Myocyte (in vitro differentiated cells): ENCODE measurements at regions not wholly inside any gene's neighbourhood (a gene's known extent, or its start where the extent isn't known, plus 50 kb on each side); places are given as distances from the start of the nearest gene placed in this dataset.
A peak's percentile ranks its signal among the peaks of the same experiment; 100 is the strongest.

Source experiments
- DNase-seq: peaks from one replicate; pipeline ENCODE4 v3.0.0-alpha.2; 2012; ENCODE audit warnings: low read depth

- DNase-seq: no peak
Observed at GRCh38 chr2:207257251-207258250, 91.8 kb upstream of the KLF7 start.

DNA sequence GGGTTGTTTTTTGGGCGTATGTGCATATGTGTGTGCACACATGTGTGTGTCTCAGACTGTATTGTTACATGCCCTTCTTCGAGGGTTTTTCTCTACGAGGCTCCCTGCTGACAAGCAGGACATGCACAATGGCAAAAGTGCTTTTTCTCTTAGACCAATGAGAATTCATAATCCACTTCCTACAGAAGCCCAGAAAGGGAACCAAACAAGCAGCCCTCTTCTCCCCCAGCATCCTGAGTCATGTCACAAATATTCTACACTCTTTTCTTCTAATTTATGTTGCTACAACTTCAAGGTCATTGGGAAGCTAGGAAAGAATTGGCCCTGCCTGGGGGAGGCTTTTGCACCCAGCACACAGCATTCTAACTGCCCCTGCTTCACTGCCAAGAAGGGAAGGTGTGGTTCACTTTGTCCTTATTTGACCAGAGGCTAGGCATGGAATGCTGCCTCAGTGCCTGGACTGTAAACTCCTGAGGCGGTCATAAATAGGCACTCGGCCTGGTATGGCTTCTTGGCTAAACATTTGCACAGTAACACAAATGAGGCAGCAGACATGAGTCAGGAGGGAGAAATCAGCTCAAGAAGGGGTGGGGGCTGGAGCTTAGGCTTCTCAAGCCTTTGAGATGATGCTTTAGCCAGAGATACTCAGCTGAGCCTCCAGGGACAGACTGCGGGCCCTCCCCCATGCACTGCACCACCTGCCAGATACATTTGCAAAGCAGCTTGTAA, 92.7 kb upstream of the KLF7 start:
- DNase-seq: peak; percentile 91

GRCh38 chr2:207260021-207260420, 94.3 kb upstream of the KLF7 start:
- no peak for DNase-seq

DNA sequence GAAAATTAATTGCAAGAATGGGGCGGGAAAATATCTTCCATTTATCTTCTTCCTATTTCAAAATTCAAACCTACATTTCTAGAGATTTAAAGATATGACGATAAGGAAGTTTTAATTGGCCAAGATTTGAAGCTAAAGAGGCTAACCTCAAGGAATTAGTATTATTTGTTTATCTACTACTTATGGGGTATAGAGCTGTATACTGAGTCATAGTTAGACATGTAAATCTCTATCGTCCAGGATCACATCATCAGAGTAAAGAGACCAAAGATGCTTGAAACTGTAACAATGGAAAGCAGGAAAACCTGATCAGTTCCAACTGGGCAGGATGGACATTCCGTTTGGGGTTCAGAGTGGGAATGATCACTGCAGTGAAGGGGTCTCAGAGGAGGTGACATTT, 95.2 kb upstream of the KLF7 start:
- DNase-seq: no peak

DNA sequence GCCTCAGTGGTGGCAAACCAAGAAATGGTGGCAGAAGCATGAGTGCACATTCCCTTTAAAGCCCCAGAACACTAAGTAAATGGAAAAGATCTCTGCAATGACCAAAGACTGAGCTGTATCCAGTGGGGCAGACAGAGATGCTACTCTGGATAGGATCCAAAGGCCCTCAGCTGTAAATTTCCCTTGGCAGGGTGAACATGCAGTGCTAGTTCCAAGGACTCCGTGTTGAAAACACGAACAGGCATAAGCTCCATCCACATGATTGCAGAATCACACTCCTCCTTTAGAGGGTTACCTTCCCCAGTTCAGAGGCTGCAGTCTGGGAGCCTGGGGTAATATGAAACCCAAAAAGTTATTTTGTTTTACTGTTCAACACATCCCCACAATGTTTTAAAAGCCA, 98.6 kb upstream of the KLF7 start:
- DNase-seq: no peak

DNA sequence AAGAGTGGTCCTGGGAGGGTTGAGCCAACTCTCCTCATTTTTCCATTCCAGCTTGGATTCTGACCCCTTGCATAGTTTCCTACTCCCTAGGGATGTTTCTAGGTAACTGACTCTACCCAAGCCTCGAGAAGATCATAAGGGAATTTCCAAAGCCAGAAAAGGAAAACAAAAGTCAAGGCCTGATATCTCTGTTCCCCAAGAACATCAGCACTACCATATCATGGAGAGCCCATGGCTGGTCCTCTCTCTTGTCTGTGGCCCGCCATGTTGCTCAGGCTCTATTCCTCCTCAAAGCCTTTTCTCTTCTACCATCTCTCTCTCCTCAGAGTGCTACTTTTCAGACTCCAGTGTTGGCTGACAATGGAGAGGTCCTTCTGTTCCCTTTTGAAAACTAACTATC, 99.6 kb upstream of the KLF7 start:
- no peak for DNase-seq

DNA sequence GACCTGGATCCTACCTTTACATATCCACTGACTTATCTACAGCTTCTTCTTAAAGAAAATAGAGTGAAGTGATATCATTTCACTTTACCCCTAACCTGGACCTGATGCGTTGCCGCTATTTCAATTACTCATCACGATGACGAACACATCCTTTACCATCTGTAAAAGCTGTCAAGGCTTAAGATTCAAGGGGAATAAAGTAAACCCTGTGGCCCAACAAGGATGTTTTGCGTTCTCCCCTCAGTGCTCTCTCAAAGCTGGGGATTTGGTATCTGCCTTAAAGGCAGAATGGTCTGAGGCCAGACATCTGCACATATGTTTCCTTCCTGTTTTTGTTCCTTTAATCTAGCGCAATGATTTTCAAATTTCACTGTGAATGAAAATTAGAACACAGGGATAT, 100.1 kb upstream of the KLF7 start:
- no peak for DNase-seq

DNA sequence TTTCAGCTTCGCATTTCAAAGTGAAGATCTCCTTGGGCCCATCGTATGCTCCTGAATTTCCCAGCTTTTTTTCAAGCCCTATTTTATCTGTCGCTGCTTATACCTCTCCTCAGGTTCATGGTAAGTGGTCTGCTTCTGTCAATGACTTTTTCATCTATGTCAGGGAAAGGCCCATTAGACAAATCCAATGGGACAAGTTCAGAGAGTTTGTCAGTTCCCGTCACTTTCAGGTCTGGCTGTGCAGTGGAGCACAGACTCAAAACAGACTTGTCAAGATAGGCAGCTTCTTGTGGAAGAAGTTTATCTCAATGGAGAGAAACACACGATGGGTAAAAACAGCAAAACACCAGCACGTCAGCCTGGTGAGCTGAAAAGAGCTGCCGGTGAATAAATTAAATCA, 100.9 kb upstream of the KLF7 start:
- DNase-seq: no peak

GRCh38 chr2:207269038-207269437, 103.3 kb upstream of the KLF7 start:
- no peak for DNase-seq

GRCh38 chr2:207274530-207275189, 108.9 kb upstream of the KLF7 start:
- DNase-seq: no peak

DNA sequence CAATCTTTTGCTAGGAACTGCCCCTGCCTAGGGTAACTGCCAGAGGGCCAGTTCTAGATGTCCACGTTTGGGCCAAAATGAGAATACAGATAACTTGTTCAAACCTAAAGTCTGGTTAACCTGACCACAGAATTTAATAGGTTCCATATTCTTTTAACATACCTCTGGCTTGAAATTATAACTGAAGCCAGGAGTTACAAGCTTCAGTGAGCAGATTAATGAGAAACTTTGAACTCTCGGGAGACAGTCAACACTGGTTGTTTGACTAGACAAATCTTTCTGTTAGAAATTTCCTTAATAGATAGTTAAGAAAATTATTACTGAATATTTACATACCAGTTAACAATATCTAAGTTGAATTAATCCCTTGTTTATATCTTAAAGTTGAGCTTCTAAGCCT, 110.0 kb upstream of the KLF7 start:
- no peak for DNase-seq

- DNase-seq: no peak
Observed at GRCh38 chr2:207276248-207276647, 110.5 kb upstream of the KLF7 start.

GRCh38 chr2:207276858-207277257, 111.1 kb upstream of the KLF7 start:
- no peak for DNase-seq

DNA sequence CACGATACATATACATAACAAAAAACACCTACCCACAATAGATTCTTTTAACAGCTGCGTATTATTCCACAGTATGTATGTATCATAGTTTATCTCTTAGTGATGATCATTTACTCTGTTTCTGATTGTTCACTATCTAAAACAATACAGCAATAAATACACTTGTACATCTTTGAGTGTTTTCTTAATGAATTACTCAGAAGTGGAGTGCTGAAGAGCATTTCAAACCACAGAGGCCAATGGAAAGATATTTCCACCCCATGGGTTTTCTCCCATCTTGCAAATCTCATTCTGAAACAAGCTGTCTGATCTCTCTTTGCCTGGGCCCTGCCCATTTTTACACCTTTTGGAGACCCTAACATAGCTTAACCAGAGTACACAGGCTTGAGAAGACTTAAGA, 113.8 kb upstream of the KLF7 start:
- no peak for DNase-seq

DNA sequence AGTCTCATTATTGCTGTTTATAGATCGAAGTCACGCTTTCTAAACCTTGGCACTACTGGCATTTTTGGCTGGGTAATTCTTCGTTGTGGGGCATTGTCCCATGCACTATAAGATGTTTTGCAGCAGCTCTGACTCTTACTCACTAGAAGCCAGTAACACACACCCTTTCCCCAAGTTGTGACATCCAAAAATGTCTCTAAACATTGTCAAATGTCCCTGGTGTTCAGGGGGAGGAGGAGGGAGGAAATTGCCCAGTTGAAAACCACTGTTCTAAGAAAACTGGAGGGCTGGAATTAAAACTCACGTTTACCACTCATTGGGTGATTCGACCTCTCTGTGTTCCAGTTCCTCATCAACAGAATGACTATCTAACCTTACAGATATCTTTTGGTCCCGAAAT, 115.7 kb upstream of the KLF7 start:
- no peak for DNase-seq

DNA sequence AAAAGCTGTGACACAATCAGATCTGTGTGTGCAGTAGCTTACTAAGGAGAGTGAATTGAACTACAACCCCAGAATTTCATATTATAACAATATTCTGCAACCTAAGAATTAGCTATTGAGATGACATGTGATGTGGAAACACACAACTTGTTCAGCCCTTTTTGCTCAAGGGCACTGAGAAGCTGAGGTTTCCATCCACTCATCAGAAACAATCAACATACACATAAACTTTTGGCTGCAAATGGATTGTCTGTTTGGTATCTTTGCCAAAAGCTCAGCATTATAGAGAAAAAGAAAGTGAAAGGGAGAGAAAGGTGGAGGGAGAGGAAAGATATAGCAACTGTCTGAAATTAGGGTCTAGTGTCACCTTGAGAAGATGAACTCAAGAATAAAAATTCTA, 117.2 kb upstream of the KLF7 start:
- DNase-seq: no peak

GRCh38 chr2:207283356-207283755, 117.6 kb upstream of the KLF7 start:
- no peak for DNase-seq

DNA sequence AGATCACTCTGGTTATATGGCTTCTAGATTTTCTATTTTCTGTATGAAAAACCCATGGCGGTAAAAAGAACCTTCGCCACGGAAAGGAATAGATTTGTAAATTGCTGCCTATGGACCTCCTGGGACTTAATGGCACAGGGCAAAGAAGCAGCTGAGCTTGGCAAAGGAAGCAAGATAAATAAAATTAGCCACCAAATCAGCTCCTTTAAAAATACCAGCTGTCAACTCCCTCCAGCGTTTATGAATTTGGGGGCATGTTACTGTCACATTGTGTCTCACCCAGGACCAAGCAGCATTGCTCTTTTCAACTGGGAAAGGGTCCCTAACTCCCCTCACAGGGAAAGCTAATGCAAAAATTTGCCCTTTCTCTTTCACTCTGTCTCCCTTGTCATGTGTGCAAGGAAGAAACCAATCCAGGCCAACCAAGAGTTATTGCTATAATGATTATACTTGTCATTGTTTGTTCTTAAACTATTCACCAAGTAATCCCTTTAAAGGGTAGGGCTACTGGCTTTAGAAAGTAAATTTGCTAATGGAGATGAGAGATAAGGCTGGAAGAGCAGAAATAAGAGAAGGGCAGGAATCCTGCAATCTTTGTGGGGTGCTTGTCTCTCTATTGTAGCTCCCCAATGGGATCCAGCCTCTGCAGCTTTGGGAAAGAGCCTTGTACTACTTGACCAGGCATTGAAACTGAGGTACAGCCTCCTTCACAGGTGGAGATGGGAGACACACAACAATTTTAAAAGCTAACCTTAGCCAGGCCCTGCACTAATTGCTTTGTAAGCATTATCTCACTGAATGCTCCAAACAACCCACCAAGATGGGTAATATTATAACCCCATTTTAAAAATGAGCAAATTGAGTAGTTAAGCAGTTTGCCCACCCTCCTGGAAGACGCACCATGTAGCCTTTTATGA, 119.1 kb upstream of the KLF7 start:
- no peak for DNase-seq

DNA sequence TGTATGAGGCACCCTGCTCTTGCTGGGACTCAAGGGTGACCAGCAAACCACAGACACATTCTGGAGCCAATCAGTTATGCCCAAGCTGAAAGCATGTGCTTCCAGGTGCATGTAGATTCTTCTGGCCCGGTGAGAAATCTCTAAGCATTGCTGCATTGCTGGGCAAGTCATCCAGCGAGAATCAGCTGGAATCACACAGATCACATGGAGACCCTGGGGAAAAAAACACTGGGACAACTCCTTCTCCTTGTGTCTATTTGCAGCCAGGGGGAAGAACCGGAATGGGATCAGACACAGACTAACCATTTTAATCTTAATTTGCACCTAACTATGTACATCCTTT, 119.7 kb upstream of the KLF7 start:
- no peak for DNase-seq

GRCh38 chr2:207286106-207286505, 120.4 kb upstream of the KLF7 start:
- DNase-seq: no peak

- no peak for DNase-seq
Observed at GRCh38 chr2:207288628-207289027, 122.9 kb upstream of the KLF7 start.
